ENCODE measurements at regions not wholly inside any gene's neighbourhood (a gene's known extent, or its start where the extent isn't known, plus 50 kb on each side); places are given as distances from the start of the nearest gene placed in this dataset.

GRCh38 chr12:88955531-88955930, 375.3 kb upstream of the KITLG start:
- TF ChIP-seq RAD21 (IDR thresholded peaks at IDR 0.05; ENCODE audit: low read depth) = no peak
- TF ChIP-seq REST (IDR thresholded peaks at IDR 0.05; ENCODE audit: low read depth) = no peak
- no peak for TF ChIP-seq CREB1 (IDR thresholded peaks at IDR 0.05; ENCODE audit: low read depth)

GRCh38 chr12:88953029-88953586, 372.8 kb upstream of the KITLG start:
- no peak for TF ChIP-seq TCF12 (IDR thresholded peaks at IDR 0.05; ENCODE audit: low read depth)
- TF ChIP-seq ZBTB7A (IDR thresholded peaks at IDR 0.05; ENCODE audit: low read depth) = no peak
- TF ChIP-seq NFIC (IDR thresholded peaks at IDR 0.05) = no peak
- TF ChIP-seq YY1 (IDR thresholded peaks at IDR 0.05; ENCODE audit: low read depth) = no peak
- TF ChIP-seq FOXM1 (IDR thresholded peaks at IDR 0.05; ENCODE audit: borderline replicate concordance, low read depth) = no peak
- TF ChIP-seq MAX (IDR thresholded peaks at IDR 0.05) = no peak
- TF ChIP-seq REST (IDR thresholded peaks at IDR 0.05; ENCODE audit: low read depth) = no peak
- no peak for TF ChIP-seq EP300 (IDR thresholded peaks at IDR 0.05; ENCODE audit: borderline replicate concordance)
- TF ChIP-seq CREB1 (IDR thresholded peaks at IDR 0.05; ENCODE audit: low read depth) = no peak
- TF ChIP-seq EGR1 (IDR thresholded peaks at IDR 0.05) = no peak

GRCh38 chr12:88952562-88952942, 372.3 kb upstream of the KITLG start:
- TF ChIP-seq FOXM1 (IDR thresholded peaks at IDR 0.05; ENCODE audit: borderline replicate concordance, low read depth) (no peak), CREB1 (IDR thresholded peaks at IDR 0.05; ENCODE audit: low read depth) (no peak), USF1 (IDR thresholded peaks at IDR 0.05) (no peak), TAF1 (IDR thresholded peaks at IDR 0.05; ENCODE audit: low read depth) (no peak), EGR1 (IDR thresholded peaks at IDR 0.05) (no peak), CEBPB (IDR thresholded peaks at IDR 0.05) (no peak), YY1 (IDR thresholded peaks at IDR 0.05; ENCODE audit: low read depth) (no peak), RAD21 (IDR thresholded peaks at IDR 0.05; ENCODE audit: low read depth) (no peak), TEAD4 (IDR thresholded peaks at IDR 0.05) (no peak), MAX (IDR thresholded peaks at IDR 0.05) (no peak)

GRCh38 chr12:88951860-88952561, 371.7 kb upstream of the KITLG start:
- no peak for TF ChIP-seq MAX (IDR thresholded peaks at IDR 0.05)
- TF ChIP-seq YY1 (IDR thresholded peaks at IDR 0.05; ENCODE audit: low read depth) = no peak

- no peak for TF ChIP-seq TEAD4 (IDR thresholded peaks at IDR 0.05)
- no peak for TF ChIP-seq ZBTB7A (IDR thresholded peaks at IDR 0.05; ENCODE audit: low read depth)
- no peak for TF ChIP-seq EGR1 (IDR thresholded peaks at IDR 0.05)
- TF ChIP-seq EP300 (IDR thresholded peaks at IDR 0.05; ENCODE audit: borderline replicate concordance) = no peak
- no peak for TF ChIP-seq CEBPB (IDR thresholded peaks at IDR 0.05)
- TF ChIP-seq RAD21 (IDR thresholded peaks at IDR 0.05; ENCODE audit: low read depth) = no peak
- no peak for TF ChIP-seq TAF1 (IDR thresholded peaks at IDR 0.05; ENCODE audit: low read depth)
- TF ChIP-seq FOXM1 (IDR thresholded peaks at IDR 0.05; ENCODE audit: borderline replicate concordance, low read depth) = no peak
- TF ChIP-seq NFIC (IDR thresholded peaks at IDR 0.05) = no peak
- no peak for TF ChIP-seq YY1 (IDR thresholded peaks at IDR 0.05; ENCODE audit: low read depth)
- TF ChIP-seq USF1 (IDR thresholded peaks at IDR 0.05) = no peak
- no peak for TF ChIP-seq REST (IDR thresholded peaks at IDR 0.05; ENCODE audit: low read depth)
- TF ChIP-seq TCF12 (IDR thresholded peaks at IDR 0.05; ENCODE audit: low read depth) = no peak
- no peak for TF ChIP-seq CREB1 (IDR thresholded peaks at IDR 0.05; ENCODE audit: low read depth)
- TF ChIP-seq MAX (IDR thresholded peaks at IDR 0.05) = no peak
Measured at GRCh38 chr12:88951177-88951576, 370.9 kb upstream of the KITLG start.
